Stimulated activated CD8-positive, alpha-beta memory T cell treated with anti-CD3 and anti-CD28 coated beads, Interleukin-2, amount 100 ng/mL, for 48 hours (primary cell): ENCODE measurements at regions not wholly inside any gene's neighbourhood (a gene's known extent, or its start where the extent isn't known, plus 50 kb on each side); places are given as distances from the start of the nearest gene placed in this dataset.
"Not testable (repeated sequence)": the region's sequence is repeated elsewhere in the genome, so short reads cannot be mapped to it uniquely, and the experiment has no call there.

Experiments used
- DNase-seq, 2 donors: peaks; one replicate each; pipeline ENCODE4 v3.0.0-alpha.2; 2020; ENCODE audit warnings: low read depth in 2 of 2

DNA sequence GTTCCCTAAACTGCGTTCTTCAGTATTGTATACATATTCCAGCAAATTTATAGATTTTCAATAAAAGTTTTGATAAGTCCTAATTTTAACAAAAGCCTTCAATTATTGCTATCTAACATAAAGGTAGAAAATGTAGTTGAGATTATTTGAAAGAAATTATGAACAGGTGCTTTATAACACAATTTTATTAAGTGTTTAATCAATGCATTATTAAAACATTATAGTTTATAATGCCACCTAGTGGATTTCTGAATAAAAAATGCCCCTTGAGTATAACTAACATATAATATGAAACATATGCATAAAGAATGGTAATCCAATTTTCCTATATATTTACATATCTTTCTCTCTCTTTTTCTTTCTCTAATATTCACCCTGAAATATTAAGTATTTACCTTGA is 515.3 kb downstream of the SLC6A15 start:
- DNase-seq: no peak

DNA sequence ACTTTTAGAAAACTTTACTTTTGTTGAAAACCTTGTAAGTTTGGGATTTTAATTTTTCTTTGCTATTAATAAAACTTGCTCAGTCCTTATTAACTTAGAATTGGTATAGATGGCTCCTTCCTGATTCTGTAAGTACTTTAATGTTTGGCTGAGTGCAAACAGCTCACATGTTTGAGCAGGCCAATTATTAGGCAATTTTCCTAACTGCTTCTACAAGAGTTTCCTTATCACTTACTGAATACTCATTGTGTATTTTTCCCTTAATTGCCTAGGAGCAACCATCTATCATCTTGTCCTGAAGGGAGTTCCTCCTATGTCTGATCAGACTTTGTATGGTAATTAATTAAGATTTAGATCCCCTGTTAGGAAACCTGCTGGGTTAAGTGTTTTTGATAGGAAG is 521.4 kb downstream of the SLC6A15 start:
- DNase-seq: not testable (repeated sequence)

DNA sequence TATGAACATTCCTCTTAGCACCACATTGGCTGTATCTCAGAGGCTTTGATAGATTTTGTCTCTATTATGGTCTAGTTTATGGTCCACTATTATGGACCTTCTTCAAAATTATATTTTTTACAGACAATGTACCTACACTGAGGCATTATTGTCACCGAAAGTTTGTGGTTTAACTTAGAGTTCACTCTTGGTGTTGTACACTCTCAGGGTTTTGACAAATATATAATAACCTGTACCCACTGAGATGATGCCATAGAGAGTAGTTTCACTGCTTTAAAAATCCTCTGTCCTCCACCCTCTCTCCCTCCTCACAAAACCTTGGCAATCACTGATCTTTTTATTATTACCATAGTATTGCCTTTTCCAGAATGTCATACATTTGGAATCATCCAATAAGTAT is 528.2 kb downstream of the SLC6A15 start:
- DNase-seq: no peak

DNA sequence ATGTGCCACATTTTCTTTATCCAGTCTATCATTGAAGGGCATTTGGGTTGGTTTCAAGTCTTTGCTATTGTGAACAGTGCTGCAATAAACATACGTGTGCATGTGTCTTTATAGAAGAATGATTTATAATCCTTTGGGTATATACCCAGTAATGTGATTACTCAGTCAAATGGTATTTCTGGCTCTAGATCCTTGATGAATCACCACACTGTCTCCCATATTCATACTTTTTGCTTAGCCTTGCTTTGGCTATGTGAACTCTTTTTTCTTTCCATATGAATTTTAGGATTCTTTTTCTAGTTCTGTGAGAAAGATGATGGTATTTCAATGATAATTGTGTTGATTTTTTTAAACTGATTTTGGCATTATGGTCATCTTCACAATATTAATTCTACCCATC is 530.1 kb downstream of the SLC6A15 start:
- not testable (repeated sequence) for DNase-seq

DNA sequence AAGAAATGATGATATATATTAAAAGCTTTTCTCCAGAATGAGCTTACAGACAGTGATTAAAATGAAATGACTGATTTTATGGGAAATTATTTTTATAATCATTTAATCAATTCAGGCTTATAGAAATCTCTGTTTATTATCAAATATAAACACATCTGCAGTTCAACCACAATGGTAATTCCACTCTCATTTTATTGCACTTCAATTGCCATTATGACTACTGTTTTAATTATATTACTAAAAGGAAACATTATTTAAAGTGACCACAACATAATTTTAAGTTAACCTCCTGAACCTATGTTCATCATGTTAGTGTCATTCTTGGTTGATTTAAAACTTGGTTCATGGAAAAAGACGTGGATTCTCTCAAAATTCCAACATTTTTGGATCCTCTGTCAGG is 536.3 kb downstream of the SLC6A15 start:
- DNase-seq: no peak

DNA sequence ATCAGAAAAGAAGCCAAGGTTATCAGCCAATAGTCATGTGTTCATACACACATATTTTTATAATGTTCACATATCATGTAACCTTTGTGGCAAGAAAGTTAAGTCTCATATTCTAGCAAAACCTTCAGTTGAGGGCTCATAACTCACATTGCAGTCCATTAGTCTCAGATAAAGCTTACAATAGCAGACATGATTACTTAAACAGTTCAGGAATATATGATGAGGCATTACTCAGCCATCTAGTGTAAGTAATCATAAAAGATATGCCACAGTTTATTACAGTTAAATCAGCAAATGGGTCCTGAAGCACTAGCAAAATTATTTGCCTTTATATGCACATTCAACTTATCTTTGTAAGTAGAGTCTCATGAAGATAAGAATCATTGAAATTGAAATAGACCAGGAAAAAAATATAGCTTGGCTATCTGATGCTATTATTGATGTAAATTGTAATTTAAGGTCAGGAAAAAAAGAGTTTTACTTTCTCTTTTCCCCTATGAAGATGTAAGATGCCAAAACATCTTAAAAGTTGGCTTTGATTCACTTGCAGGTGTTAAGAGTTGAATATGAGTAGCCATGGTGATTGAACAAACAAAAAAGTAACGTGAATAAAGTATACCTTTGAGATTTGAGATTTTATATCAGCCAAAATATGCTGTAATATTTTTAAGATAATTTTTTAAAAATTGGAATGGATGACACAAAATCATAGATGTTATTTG is 537.0 kb downstream of the SLC6A15 start:
- DNase-seq: no peak

DNA sequence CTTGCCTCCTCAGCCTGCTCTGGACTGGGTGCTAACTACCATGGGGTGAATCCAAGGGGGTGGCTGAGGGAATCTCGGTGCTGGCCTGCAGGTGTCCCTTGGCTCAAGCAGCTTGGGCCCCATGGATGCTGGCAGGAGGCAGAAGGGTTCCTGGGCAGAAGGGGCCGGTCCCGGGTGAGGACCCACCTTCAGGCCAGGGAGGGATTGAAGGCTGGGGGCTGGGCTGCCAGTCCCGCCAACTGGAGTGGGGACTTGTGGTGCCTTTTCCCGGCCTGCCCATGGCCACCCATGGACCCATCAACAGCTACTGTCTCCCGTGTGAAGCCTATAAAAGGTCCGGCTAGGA is 550.1 kb downstream of the SLC6A15 start:
- no peak for DNase-seq

DNA sequence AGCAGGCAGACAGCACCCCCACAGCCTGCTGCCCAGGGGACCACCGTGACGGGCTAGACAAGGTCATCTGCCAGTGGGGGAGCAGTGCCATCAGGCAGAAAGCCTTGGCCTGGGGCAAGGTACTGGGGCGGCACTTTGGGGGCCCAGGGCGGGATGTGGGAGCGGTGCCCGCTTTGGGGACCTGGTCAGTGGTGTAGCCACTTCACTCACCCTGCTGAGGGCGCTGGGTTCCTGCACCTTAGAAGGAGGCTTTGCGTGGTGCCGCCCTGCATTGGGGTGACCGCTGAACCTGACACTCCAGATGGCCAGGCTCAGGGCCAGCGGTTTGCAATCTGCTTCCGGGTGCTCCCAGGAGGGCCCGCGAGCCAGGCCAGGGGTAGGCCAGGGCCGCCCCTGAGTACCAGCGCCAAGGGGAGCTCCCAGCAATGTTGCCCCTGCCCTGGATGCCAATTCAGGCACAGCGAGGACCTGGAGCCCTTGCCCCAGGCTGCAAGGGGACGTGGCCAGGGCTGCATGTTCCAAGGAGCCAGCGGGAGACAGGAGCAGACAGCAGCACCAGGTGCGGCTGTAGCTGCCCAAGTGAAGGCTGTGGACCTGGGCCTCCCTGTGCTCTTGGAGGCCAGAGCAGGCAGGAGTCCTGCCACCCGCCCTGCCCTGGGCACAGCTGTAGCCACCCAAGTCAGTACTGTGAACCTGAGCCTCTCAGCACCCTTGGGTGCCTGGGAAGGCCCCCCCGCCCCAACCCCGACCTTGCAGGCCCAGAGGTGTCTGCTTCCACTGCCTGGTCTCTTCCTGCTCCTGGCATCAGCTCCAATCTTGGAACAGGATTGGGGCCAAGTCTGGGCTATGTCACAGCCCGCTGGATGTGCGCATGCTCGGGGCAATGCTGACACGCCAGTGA is 550.7 kb downstream of the SLC6A15 start:
- no peak for DNase-seq

DNA sequence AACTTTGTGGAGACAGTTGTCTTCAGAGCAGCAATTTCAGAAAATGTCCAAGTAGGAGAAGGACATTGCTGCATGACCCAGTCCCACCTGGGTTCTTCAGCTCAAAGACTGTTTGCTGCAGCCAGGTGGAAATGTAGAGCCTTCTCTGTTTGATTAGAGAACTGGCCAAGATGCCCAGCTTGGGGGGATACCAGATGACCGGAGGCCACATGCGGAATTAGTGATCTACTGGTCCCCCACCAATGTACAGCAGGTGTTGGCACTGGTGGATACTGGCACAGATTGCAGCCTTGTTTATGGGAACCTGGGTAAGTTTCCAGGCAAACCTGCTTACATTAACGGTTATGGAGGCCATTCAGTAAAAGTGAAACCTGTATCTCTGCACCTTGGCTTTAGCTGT is 555.3 kb downstream of the SLC6A15 start:
- no peak for DNase-seq

DNA sequence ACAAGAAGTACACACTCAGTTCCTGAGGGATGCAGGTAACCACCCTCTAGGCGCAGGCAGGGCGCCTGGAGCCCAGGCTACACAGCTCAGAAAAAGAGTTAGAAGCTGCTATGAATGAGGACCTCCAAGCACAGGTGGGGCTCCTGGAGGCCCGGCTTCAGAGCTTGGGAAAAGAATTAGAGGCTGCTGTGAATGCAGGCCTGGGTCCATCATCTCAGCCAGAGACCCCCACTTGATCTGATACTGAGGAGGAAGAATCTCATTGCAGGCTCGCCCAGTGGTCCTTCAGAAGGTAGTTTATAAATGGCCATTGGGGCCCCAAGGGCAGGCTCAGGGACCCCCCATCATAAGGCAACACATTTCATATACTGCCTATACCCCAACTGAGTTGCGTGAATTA is 556.4 kb downstream of the SLC6A15 start:
- no peak for DNase-seq

DNA sequence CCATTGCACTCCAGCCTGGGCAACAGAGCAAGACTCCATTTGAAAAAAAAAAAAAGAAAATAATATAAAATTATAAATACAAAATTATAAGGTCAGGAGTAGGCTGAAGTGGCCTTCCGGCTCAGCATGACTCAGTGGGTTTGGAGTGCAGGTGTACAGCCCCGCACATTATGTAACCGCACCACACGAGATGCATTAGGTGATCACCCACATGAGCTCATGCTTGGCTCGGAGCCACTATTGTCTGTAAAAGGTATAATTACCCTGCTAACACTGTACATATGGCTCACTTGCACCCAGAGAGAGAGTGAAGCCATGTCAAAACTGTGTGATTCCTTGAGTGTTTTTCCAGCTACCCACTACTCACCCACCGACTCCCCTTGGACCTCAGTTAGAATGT is 557.0 kb downstream of the SLC6A15 start:
- DNase-seq: no peak

DNA sequence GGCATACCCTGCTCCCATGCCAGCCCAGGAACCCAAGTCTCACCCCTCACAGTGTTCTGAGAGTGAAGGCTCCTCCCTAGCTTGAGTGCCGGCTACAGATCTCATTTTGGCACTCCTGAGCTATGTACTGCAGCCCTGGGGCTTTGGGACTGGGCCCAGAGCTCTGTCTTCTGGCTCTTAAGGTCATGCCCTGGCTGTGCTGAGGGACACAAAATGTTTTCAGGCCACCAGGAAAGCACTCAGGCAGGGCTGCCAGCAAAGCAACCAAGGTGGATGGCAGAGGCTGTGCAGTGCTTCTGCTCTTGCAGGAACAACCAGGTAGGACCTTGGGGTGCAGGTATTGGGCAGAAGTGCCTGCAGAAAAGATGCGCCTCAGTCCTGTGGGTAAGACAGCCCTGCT is 564.0 kb downstream of the SLC6A15 start:
- no peak for DNase-seq

DNA sequence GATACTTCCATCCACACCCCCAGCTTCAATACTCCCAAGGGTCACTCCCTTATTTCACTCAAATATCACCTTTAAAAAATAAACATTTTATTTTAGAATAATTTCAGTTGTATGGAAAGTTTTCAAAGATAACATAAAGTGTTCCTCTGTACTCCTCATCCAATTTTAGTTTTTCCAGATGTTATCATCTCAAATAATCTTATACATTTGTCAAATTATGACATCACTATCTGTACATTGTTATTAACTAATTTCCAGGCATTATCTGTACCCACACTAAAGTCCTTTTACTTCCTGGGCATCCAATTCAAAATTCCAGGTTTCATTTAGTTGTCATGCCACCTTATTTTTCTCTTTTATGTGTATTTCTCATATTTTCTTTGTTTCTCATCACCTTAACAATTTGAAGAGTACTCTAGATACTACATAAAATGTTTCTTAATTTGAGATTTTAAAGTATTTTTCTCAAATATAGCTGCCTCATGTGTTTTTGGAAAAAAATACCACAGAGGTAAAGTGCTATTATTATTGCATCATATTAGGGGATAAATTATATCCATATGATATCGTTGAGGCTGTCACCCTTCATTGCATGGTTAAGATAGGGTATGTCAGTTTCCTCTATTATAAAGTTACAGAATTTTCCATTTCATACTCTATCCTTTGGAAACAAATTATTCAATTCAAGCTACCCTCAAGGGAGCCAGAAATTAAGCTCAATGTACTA is 571.0 kb downstream of the SLC6A15 start:
- DNase-seq: no peak

DNA sequence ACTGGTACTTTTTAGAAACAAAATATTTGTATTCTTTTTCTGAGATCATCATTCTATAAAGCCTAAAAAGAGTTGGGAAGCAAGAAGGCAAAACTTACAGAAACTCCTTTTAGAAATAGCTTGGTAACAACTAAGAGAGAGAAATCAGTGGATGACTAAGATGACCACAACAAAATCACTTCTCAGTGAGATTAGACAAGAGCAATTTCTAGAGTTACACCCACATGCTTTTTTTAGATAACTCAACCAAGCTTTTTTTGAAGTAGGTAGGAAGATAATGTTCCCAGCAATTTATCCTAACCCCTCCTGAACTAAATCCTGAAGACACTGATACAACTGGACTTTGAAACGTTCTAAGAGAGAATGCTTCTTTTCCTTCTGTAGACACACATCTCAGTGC is 576.4 kb downstream of the SLC6A15 start:
- DNase-seq: no peak

DNA sequence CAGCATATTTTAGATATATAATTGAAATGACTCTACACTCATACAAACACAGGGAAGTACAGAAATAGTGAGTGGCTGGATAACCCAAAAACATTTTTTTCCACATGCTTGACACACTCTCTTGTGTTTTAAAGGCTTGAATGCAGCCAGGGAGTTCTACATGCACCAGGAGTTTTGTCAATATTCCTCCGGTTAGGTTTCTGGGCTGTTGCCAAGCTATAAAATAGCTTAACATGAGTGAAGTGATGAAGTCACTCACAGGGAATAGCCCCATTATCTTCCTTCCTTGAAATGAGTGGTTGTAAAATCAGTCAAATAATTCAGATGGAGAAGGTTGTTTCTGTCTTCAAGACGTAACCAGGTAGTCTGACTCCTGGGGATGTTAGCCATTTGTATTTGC is 582.7 kb downstream of the SLC6A15 start:
- no peak for DNase-seq

DNA sequence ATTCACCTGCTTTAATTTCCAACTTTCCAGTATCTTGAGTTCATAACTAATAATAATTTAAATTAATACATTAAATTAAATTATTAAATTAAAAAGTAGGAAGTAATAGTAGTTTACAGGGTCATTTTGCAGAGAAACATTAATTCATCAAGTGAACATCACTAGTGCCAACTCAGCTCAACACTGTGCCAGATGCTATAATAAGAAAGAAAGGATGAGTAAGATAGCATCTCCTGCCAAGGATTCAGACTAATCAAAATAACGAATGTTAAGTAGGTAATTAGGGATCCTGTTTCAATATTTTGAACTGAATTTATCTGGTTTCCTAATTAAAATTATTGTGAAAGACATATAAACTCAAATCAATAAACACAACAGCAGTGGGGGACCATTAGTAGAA is 596.7 kb downstream of the SLC6A15 start:
- no peak for DNase-seq

DNA sequence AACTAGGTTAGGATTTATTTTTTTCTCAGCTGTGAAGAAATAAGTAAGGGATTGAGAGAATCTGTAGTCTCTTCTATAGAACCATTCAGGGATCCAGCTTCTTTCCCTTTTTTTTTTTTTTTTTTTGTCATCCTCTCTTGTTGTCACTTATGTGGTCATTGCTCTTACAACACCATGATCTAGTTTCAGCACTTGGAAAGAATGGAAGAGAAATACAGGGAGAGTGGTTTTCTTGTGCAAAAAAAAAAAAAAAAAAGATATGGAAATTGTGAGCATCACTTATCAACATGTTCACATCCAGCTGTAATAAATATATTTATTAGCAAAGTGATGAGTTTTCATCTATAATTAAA is 599.3 kb downstream of the SLC6A15 start:
- DNase-seq: no peak

DNA sequence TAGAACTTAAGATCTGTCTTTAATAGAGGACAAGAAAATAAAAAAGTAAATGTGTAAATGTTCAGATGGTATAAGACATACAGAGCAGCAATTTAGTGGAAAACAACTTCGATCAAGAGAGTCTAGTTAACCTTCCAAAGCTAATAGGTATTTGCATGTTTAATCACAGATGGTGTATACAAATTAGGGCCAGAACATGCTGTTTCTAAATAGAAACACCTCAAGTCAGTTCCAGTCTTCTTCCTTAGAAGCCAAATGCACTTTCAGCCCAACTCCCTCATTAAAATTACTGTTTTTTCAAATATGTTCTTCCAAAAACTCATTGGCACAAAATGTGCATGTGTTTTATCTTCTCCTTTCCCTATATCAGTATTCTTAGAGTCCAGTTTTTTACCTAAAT is 604.4 kb downstream of the SLC6A15 start:
- DNase-seq: no peak

DNA sequence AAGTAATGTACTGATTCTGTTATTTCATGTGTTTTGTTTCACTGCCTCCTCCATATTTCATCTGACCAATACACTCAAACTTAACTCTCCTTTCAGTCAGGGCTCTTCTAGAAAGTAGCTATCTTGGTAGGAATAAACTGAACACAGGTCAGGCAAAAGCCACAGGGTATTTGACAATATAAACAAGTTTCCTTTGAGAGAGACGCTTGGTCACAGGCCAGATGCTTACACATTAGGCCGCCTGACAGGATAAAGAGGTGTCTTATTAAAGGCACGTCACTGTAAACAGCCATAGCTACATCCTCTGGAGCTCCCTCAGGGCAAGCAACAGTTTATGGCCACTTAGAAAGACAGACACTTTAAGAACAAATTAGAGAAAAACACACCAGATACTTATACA is 607.5 kb downstream of the SLC6A15 start:
- DNase-seq: no peak

DNA sequence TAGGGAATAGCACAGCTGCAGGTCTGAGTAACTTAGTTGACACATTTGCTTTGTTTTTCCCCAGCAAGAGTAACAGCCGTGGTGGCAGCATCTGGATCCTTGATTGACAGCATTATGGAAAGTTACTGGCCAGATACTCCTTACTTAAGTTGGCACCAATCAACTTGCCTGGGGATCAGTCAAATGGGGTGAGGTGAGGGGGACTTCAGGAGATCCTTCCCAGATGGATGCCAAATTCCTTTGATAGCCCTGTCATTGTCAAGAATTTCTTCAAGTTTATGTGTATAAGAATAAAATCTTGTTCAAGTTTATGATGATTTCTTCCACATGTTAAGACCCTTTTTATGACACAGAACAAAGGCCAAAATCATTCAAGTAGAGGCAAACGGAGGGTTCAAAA is 618.4 kb downstream of the SLC6A15 start:
- no peak for DNase-seq

DNA sequence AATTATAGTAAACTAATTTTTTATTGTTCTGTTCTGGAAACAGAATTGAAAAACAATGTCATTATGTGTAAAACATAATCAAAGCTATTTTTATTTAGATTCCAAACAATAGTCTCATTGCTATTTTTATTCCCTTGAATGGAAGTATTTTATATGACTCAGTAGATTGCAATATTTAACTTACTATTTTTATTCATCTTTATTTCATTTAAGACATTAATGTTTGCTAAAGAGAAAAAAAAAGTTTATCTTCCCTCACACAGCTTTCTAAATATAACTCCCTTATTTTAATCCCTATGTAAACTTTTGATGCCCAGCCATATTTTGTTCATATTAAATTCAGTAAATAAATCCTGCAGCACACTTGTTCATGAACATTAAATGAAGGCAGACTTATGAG is 622.4 kb downstream of the SLC6A15 start:
- no peak for DNase-seq

DNA sequence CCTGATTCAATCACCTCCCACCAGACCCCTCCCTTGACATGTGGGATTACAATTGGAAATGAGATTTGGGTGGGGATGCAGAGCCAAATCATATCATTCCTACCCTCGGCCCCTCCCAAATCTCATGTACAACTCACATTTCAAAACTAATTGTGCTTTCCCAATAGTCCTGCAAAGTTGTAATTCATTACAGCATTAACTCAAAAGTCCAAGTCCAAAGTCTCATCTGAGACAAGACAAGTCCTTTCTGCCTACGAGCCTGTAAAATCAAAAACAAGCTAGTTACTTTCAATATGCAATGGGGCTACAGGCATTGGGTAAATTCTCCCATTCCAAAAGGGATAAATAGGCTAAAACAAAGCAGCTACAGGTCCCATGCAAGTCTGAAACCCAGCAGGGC is 634.6 kb downstream of the SLC6A15 start:
- no peak for DNase-seq

DNA sequence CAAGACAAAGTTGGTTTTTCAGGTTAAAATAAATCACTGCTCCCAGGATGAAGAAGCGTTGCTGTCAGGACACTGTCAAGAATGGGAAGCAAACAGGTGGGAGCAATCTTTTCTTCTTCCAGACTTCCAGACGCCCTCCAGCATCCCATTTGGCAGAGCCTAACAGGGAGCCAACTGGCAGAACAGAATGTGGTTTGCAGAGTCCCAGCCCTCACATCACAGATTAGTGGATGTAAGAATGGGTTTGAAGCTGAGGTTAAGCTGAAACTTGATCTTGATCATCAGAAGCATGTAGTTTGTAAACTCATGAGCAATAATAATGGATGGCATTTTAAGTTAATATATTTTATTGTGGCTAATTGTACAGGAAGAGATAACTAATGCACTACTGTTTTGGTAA is 636.4 kb downstream of the SLC6A15 start:
- no peak for DNase-seq
